ENCODE measurements at regions not wholly inside any gene's neighbourhood (a gene's known extent, or its start where the extent isn't known, plus 50 kb on each side); places are given as distances from the start of the nearest gene placed in this dataset.

DNA sequence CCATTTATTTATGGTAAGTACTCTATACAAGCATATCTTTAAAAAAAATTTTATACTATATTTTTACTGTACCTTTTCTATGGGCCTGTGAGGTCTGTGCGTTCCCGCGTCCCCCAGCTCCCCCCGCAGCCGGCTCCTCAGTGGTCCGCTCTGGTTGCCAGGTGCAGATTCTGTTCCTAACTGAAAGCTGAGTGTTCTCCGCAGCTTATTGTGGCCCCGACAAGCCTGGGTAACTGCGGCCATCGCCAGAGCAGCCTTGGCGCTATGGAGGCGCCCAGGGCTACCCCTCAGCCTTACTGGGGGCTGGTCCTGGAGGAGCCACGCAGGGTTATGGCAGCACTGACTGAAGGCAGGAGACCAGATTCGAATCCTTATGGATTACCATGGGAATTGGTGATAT, 896.8 kb downstream of the PCDH17 start:
- no peak for DNase-seq

DNA sequence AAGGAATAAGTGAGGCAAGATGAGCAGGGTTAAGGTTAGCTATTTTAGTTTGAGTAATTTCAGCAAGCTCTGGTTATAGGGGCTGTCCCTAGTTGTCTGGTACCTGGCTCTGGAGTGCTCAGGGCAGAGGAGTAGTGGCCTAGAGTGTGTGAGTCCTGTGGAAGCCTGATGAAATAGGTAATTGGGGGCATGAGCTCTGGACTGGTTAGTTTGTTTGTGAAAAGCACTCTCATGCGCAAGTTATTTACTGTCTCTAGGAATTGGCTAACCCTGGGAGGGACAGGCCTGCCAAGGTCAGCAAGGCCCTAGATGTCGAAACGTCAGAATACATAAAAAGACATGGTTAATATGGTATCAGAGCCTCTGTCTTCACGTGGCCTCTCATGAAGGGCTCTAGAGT, 900.1 kb downstream of the PCDH17 start:
- DNase-seq = no peak

GRCh38 chr13:58542530-58542929, 911.0 kb downstream of the PCDH17 start:
- DNase-seq = no peak

GRCh38 chr13:58547419-58547818, 915.9 kb downstream of the PCDH17 start:
- no peak for DNase-seq

DNA sequence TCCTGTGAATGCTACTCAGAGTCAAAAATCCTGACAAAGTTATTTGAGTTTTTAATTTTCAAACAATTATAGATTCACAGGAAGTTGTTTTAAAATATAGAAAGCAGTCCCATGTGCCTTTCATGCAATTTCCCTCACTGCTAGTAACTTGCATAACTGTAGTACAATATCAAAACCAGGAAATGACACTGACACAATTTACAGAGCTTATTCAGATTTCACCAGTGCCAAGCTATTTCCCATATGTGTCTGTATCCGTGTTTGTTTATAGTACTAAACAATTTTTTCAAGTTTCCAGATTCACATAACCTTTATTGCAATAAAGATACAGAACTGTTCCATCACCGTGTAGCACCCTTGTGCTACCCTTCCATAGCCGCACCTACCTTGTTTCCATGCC, 934.6 kb downstream of the PCDH17 start:
- DNase-seq = no peak

DNA sequence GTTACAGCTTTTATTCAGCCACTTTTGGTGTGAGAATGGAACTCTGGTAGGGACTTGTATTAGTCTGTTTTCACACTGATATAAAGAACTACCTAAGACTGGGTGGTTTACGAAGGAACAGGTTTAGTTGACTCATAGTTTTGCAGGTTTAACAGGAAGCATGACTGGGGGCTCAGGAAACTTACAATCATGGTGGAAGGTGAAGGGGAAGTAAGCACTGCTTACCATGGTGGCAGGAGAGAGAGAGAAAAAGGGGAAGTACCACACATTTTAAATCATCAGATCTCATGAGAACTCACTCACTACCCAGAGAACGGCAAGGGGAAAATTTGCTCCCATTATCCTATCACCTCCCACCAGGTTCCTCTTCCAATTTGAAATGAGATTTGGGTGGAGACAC, 942.2 kb downstream of the PCDH17 start:
- no peak for DNase-seq

GRCh38 chr13:58574791-58575190, 943.2 kb downstream of the PCDH17 start:
- no peak for DNase-seq

DNA sequence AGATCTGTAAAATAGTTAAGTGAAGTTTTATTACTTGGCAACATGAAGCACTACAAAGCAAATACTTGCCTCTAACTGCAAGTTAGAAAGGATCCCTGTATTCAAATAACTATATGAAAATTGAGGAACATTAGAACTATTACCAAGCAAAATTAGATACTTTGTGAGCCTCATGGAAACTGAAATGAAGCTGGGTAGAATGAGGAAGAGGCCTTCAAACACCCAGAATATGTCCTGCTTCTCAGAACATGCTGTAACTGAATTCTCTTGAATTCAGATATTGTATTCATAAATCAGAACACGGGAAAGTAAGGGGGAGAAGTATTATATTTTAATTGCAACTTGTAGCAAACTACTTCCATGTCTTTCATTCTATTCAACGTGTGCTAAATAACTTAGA, 947.9 kb downstream of the PCDH17 start:
- no peak for DNase-seq

DNA sequence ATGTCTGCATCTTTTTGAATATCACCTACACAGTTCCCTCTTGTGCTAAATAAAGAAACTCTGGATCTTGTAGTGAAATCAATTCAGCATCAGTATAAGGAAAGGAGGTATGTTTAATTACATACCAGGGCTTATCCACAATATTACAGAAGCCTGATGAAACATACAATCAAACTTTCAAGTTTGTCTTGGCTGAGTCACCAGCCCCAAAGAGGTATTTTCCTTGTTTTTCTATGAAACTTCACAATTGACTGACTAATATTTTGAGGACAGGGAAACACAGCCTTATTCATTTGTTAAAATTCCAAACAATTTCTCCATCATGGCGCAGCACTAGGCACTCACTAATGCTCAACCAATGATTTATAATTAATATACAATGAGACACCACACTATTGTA, 952.4 kb downstream of the PCDH17 start:
- DNase-seq = no peak

DNA sequence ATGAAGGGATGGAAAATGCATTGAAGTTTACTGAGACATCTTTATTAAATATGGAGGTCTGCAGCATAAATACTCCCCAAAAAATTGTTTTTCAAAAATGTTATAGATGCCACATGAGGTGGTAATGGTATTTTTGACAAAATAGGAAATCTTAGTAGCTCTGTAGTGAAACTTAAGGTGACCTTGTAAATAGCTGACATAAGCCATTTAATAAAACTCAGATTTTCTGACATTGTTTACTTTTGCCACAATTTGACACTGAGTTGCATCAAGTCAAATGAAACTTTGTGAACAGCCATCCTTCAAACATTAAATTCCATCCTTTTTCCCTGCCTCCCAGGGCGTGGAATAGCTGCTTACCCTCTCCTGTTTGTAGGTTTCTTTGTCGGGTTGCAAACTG, 953.1 kb downstream of the PCDH17 start:
- DNase-seq = no peak

DNA sequence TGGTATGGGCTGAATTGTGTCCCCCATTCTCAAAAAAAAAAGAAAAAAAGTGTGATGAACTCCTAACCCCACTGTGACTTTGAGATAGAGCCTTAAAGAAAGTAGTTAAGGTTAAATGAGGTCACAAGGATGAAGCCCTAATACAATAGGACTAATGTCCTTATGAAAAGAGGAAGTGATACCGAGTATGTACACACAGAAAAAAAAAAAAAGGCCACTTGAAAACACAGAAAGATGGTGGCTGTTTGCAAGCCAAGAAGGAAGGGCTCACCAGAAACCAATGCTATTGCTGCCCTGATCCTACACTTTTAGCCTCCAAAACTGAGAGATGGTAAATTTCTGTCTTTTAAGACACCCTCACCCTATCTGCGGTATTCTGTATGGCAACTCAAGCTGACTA, 955.6 kb downstream of the PCDH17 start:
- no peak for DNase-seq

DNA sequence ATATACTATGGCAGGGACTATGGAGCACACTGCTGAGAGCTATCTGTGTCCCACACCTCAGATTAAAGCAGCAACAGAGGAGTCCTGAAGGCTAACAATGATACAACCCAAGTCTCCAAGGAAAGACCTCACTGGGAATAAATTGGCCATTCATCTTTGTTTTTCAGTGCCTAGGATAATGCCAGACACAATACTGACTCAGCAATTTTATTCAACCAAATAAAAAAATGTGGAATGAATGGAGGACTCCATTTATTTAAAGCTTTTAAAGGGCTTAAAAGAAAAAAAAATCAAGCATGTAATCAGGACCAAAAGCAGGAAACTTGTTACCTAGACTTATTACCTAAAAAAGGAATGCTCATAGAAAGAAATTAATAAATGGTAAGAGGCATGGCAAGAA, 960.5 kb downstream of the PCDH17 start:
- no peak for DNase-seq

DNA sequence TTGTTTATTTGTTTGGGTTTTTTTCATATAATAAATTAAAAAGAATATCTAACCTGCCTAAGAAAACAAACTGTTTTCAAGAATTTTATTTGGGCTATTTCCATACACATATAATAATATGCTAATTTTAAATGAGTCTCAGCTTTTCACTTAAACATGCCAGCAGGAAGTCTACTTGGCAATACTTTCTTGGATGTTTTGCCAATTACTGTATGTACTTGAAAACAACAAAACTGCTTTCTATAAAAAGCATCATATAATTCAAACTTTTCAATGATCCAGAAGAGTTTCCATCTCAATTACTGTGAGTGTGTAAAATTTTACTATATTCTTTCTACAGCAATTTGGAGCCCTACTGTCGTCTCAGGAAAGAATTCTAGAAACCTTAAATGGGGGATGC, 961.2 kb downstream of the PCDH17 start:
- DNase-seq = no peak

DNA sequence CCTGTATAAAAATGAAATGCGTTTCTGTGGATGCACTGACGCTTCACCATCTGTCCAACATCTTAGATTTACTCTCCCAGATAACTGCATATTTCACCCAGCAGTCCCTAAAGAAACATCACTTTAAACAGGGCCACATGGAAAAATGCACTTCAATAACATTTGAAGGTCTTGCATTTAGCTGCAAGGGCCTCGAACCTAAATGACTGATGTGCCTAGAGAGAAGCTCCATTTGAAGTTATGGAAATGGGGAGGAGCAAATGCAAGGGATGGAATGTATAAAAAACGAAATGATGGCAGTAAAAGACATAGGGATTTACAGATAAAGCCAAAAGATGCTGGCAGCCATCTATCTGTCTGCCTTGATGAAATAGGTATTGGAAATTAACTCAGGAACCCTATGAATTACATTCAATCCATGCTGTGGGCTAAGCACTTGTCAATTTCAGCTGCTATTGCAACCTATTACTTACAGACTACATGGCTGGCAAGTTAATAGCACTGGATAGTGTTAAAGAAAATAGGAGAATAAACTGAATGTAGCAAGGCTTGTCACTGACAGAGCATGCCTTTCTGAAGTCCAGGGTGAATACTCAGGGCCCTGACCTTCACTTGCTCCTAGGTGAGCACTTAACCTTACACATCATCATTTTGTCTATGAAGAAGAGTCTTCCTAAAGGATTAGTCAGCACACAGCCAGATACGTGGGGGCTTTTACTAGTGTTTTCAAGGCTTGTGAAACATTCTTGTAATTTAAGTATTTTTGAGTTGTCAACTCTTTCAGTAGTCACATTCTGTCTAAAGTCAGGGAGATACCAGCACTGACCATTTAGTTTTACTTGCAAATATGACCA, 963.4 kb downstream of the PCDH17 start:
- no peak for DNase-seq

GRCh38 chr13:58597552-58597951, 966.0 kb downstream of the PCDH17 start:
- DNase-seq = no peak

DNA sequence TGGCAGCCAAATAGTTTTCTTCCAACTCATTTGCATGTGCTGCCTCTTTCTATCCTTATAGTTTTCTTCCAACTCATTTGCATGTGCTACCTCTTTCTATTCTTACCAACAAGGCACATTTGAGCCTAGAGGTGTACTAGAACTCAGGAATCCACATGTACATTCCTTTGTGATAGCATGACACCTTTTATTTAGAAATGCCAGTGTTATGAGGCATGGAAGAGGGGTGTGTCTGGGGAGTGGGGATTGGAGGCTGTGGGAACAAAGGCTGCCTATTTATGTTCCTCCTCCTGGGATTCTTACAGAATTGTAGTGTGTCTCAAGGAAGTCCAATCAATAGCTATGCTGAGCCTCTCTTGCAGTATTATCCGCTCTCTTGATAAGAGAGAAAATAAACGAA, 966.7 kb downstream of the PCDH17 start:
- no peak for DNase-seq

DNA sequence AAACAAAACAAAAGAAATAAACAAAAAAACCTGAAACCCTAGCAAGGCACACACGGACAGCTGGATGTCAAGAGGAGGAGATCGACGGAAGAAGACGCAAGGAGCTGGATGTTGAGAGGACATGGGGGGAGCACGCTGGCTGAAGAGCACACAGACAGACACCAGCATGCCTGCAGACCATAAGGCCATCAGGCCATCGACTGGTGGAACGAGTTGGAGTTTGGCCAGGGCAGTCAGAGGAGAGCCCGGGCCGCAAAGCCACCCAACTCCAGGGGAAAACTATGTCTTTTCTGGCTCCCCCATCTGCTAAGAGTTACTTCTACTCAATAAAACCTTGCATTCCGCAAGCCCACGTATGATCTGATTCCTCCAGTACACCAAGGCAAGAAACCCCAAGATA, 979.6 kb downstream of the PCDH17 start:
- DNase-seq = no peak

DNA sequence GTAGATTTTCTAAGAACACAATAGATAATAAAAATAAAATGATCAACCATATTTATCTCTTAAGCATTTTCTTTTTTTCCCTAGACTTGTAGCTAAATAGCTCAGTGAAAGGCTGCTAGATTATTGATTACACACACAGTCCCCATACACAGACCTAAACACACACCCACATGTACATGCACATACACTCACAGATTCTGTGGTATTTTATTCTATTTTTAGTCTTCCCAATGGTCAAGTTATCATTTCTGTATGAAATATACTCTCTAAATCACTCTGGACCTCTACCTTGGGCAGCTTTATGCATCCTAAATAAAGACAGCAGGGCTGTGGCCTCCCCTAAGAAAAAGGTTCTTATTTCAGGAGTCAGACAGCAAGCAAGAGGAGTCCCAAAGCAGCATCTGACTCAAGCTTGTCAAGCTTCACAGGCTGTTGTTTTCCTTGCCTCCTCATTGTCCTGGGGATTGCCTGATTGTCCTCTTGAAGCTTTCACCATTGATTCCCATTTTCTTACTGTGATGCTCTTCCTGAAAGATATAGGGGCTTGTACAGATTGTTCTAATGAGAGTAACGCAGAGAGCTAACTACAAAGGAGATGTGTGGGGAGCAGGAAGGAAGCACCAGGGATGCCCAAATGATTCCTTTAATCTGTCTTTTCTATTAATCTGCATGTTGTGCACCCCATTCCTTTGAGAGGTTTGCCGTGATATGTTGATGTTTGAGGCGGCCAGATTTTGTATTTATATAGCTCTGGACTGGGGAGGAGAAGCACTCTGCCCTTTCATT, 986.5 kb downstream of the PCDH17 start:
- DNase-seq = no peak

DNA sequence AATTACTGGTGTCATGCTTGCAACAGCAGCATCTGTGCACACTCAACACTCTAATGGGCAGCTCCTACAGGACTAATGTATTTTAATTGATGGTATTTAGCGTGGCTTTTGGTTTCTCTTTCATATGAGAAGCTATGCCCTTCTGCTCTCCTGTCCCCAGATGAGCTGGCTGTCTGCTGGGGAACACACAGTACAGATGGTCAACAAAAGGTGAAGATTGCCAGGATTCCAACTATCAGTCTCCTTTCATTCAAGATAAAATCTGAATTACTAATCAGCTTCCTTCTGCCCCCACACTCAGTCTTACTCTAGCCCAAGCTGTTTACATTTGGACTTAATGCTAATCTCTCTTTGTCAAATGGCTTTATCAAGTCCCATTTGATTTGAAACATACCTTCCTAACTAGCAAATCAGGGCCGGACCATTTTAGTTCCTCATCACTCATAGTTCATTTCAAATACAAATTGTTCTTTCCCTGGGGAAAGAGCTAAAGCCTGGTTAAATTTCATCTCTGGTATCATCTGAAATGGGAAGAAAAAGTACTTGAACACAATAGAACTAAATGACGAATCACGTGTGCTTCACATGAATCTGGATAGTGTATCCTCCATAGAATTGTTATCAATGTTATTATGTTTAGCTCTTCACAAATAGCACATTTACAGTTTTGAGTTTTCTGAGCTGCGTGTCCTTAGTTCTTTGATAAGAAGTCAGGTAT, 988.0 kb downstream of the PCDH17 start:
- no peak for DNase-seq

GRCh38 chr13:58620176-58620575, 988.6 kb downstream of the PCDH17 start:
- DNase-seq = no peak

GRCh38 chr13:58625703-58626389, 994.3 kb downstream of the PCDH17 start:
- no peak for DNase-seq

DNA sequence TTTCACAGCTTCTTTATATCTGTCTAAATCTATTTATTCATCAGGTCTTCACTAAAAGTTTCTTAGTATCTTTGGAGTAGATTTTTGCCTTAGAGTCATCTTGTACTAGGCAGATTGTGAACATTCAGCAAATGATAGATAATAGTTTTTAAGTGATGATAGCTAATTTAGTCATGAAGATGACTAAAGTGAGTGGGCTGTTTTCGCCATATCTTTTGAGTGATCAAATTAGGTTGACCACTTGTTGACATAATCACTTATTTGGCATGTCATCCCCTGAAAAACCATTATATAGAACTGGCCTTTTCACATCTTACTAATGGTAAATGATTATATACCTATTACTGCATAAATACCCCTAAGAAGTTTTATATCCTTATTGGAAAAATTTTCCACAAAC, 999.2 kb downstream of the PCDH17 start:
- no peak for DNase-seq

DNA sequence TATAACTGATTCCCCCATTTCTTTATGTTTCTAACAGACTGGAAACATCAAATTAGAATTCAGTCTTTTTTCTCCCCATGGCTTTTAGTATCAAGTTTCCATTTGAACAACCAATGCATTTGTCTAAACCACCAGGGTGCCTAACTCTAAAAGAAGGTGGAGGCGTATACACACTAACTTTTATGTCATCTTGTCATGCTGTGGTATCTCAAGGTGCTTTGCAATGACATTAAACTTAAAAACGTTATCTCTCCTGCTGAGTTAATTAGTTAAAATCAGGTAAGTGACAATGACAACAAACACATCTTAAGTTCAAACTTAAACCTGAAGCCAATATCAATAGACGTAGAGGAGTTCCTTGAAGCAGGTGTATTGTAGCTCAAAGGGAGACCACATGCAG, 1001.7 kb downstream of the PCDH17 start:
- DNase-seq = no peak
